ENCODE measurements at regions not wholly inside any gene's neighbourhood (a gene's known extent, or its start where the extent isn't known, plus 50 kb on each side); places are given as distances from the start of the nearest gene placed in this dataset.
"Not testable (repeated sequence)": the region's sequence is repeated elsewhere in the genome, so short reads cannot be mapped to it uniquely, and the experiment has no call there.

DNA sequence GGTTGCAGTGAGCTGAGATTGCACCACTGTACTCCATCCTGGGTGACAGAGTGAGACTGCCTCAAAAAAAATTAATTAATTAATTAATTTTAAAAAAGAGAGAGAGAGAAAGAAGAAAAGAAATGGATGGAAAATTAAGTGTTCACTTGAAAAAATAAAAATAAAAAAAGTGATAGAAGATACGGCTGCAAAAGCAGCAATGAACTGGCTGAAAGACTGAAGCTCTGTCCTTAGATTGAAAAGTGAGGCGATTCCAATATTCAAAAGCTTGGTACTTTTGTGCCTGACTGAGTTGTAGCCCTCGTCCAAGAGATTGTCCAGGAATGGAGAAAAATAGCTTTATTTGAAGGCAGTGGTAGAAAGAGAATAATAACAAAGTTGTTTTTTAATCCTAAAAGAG, 154.6 kb downstream of the ADSS2 start:
- no peak for DNase-seq (ENCODE audit: low read depth)

DNA sequence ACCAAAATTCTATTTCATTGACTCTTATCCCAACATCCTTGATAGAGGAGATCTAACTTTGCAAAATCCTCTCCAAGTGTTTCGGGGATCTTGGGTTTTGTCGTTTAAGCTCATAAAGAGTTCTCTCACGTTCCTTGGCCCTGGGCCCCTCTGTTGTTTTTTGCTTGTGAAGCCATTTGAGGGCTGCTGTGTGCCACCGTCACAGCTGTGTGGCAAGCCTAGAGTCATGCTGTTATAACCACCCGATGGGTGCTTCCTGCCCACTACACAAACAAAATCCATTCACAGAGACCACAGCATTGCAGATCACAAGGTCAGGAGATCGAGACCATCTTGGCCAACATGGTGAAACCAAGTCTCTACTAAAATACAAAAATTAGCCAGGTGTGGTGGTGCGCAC, 154.1 kb downstream of the ADSS2 start:
- DNase-seq (ENCODE audit: low read depth) = no peak

DNA sequence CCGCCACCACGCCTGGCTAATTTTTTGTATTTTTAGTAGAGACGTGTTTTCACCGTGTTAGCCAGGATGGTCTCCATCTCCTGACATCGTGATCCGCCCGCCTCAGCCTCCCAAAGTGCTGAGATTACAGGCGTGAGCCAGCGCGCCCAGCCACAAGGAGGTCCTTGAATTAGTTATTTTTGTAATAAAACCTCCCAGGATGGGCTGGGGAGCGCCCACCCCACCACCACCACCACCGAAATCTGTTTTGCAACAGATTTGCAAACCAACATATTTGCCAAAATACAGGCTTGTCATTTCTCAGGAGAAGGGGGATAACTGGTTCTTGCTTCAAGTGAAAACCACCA, 151.7 kb downstream of the ADSS2 start:
- DNase-seq (ENCODE audit: low read depth) = not testable (repeated sequence)

DNA sequence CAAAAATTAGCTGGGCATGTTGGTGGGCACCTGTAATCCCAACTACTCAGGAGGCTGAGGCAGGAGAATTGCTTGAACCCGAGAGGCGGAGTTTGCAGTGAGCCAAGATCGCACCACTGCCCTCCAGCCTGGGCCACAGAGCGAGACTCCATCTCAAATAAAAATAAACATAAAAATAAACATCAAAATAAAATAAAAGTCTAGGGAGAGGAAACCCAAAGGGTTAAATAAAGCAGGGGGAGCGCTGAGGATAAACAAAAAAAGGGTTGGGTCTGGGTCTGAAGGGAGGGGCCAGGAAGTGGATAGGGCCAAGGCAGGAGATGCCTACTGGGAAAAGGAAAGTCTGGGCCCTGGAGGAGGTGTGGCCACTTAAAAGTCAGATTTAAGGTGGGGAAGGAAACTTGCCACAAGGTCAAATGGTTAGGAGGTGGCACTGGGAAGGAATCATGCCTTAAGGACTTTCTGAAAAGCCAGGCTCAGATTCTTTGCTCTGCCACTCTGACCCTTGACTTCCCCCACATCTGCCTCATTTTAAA, 150.0 kb downstream of the ADSS2 start:
- no peak for DNase-seq (ENCODE audit: low read depth)

DNA sequence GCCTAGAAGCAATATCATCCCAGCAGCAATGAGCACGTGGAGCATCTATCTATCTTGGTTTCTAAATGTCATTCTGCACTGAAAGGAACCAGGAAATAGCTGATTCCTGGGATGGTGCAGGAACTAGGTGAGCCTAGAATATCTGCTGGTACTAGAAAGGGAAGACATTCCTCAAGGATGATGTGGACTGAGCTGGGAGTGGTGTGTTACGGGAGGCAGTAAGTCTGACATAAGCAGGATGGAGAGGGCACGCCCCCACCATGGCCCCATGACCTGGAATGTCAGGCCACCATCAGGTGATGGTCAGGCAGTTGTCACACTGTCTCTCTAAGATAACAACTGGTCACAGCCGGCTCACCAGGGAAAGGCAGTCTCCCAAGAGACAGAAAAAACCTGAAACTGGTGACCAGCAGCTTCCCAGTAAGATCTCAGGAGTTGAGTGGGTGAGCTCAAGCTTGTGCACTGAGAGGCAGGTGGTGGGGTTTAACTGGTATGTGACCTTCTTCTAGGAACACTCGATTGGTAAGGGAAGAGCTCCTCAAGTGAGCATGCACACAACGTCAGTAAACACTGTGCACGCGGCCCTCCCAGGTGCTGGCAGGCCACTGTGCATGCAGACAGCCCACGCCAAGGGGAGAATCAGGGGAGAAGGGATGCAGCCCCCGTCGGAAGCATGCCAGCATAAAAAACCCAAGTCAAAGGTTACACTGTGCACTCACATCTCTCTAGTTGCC, 148.7 kb downstream of the ADSS2 start:
- DNase-seq (ENCODE audit: low read depth) = no peak

DNA sequence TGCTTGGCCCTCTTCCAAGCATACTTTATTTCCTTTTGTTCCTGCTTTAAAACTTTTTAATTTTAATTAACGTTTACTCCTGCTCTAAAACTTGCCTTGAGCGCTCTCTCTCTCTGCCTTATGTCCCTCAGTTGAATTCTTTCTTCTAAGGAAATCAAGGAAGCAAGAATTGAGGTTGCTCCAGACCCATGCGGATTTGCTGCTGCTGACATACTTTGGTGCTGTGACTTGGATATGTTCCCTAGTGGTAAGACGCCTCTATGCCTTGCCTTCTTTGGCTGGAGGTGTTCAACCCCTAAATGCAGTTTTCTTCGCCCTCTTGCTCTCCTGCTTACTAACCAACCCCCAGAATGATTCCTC, 148.1 kb downstream of the ADSS2 start:
- no peak for DNase-seq (ENCODE audit: low read depth)

DNA sequence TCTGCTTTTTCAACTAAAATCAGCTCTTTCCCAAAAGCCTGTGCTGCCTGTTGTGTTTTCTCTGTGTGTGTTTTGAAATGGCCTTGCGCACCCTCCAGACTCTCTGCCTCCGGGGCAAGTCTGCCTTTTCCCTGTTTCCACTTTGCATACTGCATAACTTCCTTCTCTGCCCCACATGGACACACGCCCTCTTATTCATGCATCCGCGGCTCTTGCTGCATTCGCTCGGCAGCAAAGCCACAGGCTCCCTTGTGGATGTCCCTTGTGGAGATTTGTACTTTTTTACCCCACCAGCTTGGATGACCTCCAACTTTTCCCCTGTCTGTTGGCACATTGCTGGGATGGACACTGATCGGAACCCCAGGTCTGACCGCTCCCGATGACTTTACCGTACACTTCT, 147.6 kb downstream of the ADSS2 start:
- no peak for DNase-seq (ENCODE audit: low read depth)

DNA sequence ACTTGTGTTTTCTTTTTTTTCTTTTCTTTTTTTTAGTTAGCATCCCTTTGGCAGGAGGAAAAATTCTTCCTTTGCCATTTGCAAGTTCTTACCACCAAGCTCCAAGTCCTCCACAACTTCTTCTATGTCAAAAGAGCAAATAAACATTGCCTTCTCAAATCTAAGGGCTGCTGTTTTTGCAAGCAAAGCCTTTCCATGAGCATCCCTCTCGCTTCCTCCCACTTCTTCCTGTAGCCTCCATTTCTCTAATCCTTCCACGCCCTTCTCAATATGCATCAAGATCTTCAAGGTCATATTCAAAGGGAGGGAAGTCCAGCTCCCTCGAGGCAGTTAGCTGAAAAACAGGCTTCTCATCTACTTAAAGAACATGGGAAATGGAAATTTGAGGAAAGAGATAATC, 147.1 kb downstream of the ADSS2 start:
- no peak for DNase-seq (ENCODE audit: low read depth)

DNA sequence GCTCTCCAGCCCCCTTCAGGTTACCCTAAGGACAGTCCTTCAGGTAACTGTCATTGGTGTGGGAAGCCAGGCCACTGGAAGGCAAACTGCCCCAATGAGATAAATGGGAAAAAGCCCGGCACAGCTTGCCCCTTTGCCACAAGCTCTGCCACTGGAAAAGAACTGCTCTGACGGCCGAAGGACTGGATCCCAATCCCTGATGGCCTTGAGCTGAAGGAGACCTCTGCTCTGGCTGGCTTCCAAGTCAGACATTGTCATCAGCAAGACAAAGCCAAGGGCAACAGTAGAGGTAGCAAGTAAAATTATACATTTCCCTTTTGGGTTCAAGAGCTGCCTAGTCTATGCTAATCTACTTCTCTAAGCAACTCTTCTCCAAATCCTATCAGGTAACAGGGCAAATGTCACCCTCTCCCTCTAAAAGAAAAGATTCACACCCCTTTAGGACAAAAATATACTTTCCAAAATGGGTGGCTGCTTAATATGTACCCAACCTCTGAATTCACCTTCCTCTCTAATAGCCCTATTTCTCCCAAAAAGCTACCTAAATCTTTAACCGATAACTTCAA, 145.8 kb downstream of the ADSS2 start:
- no peak for DNase-seq (ENCODE audit: low read depth)

DNA sequence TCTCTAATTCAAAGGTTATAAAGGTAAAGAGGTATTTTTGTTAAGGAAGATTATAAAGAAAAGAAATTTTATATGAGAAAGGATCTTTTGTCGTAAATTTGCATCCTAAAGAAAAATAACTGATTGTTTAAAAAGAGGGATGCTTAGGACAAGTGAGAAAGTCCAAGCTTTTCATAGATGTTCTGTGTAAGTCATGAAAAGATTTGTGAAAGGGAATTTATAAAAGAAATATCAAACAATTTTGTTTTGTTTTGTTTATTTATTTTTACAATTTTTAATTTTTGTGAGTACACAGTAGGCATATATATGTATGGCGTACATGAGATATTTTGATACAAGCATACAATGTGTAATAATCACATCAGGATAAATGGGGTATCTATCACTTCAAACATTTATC, 145.2 kb downstream of the ADSS2 start:
- DNase-seq (ENCODE audit: low read depth) = no peak

DNA sequence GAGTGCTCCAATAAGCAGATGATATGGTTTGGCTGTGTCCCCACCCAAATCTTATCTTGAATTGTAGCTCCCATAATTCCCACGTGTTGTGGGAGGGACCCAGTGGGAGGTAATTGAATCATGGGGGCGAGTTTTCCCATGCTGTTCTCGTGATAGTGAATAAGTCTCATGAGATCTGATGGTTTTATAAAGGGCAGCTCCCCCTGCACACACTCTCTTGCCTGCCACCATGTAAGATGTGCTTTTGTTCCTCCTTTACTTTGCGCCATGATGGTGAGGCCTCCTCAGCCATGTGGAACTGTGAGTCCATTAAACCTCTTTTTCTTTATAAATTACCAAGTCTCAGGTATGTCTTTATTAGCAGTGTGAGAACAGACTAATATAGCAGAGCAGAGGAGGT, 142.5 kb downstream of the ADSS2 start:
- DNase-seq (ENCODE audit: low read depth) = not testable (repeated sequence)

DNA sequence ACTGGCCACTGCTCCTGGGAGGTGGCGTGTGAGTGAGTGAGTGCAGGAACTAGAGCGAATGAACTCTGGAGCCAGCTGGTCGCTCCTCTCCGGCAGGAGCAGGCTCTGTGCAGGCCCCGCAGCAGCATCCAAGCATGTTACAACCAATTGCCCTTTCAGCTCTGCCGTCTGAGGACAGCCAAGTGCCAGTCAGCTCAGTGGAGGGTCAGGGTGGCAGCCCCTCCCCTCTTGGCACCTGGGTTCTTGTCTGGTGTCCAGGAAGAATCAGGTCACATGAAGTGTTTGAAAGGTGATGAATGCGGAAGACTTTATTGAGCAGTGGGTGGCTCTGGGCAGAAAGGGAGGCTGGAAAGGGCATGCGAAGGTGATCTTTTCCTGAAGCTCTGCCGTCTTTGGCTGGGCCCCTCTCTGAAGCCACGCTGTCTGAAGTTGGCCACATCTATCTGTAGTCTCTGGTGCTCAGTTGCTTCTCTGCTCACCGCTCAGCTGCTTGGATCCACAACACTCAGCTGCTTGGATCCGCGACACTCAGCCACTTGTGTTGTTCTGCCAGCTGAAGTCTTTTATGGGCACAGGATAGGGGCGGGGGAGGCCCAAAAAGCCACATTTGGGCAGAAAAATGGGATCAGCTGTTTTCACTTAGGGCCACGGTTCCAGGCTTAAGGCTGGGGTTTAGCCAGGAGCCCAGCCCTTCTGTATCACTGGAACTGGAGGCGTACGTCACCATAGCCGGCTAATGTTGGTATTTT, 139.8 kb downstream of the ADSS2 start:
- DNase-seq (ENCODE audit: low read depth) = no peak

DNA sequence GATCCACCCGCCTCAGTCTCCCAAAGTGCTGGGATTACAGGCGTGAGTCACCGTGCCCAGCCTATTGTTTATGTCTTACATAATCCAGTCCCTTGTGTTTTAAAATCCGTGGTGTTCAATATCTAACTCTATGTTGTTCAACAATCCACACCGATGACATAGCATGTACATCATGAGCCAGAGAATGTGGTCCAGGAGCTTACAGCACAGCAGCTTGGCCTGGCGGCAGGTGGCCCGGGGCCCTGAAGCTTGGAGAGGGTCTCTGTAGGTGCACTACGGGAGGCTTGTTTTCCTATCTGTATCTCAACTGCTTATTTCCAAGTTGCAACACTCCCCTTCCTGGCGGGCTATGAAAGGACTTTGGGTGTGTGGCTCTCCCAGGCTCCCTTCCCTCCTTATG, 138.4 kb downstream of the ADSS2 start:
- DNase-seq (ENCODE audit: low read depth) = no peak

DNA sequence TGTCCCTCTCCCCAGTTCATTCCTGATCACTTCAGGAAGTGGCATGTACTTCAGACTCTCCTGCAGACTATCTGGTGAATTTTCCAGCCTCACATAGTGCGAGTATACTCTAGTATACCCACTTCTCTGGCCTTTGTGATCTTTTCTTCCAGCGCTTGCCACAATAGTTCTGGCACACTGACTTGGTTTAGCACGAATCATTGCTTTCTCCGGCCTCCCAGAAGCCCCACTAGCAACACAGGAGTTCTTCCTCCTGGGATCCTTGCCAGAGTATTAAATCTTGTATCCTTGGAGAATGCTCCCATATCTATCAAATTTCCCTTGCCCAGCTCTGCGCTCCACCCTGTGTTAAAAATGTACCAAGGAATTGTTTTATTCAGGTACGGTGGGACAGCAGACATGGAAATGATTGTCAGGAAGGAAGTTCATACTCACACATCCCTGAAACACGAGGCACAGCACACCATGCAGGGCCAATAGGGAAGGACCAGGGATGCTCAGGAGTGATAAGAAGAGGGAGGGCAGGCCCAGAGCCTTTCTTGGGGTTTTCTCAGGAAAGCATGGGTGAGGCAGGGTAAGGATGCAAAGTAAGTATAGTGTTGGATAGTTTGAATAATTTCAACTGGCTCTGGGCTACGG, 136.7 kb downstream of the ADSS2 start:
- DNase-seq (ENCODE audit: low read depth) = no peak

DNA sequence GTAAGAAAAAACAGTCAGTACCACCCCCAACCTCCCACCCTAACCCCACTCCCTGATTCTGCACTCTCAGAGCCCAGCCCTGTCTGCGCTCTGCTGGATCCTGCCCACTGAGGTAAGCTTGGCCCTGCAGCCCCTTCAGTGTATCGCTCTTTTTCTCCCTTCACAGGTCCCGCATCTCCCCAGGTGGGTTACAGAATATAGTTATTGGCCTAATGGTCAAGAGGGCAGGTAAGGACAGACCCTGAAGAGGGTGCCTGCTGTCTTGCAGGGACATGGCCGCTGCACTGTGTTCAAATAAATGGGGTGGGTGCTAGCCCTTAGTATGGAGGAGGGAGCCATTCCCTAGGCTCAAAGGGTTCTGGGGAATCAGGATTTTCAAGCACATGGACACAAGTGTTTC, 135.7 kb downstream of the ADSS2 start:
- DNase-seq (ENCODE audit: low read depth) = no peak

DNA sequence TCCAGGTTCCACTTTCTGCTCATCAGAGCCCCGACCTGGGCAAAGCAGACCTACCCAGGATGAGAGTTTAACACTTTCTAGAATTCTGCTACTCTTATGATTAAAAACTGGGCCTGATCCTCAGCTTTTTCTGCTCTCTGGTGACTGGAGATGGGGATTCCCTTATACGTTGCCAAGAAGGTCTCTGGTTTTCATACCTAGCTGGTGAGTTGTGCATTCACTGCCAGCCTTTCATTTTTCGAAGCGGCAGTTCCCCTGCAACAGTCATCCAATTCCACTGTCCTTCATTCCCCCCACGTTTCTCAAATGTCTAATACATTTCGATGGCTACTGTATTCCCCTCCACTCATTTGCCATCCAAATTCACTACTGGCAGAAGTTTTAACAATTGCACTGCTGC, 135.3 kb downstream of the ADSS2 start:
- DNase-seq (ENCODE audit: low read depth) = no peak

DNA sequence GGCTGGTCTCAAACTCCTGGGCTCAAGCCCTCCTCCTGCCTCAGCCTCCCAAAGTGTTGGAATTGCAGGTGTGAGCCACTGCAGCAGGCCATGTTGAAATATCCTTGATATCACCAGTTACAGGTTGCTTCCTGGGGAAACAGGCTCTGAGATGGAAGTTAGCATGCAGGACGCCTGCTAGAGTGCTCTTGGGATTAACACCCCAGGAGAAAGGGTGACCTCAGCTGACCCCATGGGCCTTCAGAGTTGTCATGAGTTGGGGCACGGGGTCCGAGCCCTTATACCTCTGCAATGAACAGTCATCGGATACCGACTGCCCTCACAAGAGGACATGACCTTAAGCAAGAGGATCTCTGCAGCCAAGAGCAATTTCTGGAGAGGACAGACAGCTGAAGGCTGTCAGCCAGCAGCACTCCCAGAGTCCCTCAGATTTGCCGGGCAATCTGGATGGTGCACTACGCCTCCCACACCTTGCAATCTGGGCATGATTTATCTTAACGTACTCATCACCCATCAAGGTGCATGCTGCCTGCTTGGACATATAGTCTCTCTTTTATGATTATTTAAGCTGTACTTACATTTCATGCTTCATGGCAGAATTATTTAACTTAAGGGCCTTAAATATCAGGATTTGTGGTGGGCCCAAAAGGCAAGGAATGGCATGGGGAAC, 134.6 kb downstream of the ADSS2 start:
- DNase-seq (ENCODE audit: low read depth) = no peak

DNA sequence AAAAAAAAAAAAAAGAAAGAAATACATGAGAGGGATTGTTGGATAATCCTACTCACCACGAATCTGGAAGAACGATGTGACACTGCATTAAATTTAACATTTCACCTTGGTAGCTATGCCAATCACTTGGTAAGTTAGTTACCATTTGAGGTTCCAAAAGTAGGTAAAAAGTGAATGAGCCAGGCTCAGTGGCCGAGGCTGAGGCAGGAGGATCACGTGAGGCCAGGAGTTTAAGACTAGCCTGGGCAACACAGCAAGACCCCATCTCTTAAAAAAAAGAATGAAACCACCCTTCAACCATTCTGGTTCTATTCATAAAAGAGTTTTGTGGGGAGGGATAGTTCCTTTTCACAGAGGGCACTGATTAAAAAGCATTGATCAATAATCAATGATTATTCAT, 133.6 kb downstream of the ADSS2 start:
- no peak for DNase-seq (ENCODE audit: low read depth)

DNA sequence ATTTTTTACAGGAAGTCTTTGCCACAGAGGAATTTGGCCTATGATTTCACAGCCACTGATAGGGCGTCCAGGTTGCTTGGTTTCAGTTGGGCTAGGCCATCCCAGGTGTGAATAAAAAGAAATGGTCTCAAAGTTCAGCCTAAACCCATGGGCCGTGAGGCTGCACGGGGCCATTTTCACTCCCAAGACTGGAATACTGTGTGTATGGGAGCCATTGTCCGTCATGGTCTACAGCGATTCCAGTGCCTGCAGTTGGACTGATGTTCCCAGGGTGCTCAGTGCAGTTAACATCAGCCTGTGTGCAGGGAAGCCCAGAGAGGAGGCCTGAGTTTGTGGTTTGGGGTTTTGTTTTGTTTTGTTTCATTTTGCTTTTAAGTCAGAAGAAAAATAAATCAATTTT, 133.2 kb downstream of the ADSS2 start:
- DNase-seq (ENCODE audit: low read depth) = no peak

DNA sequence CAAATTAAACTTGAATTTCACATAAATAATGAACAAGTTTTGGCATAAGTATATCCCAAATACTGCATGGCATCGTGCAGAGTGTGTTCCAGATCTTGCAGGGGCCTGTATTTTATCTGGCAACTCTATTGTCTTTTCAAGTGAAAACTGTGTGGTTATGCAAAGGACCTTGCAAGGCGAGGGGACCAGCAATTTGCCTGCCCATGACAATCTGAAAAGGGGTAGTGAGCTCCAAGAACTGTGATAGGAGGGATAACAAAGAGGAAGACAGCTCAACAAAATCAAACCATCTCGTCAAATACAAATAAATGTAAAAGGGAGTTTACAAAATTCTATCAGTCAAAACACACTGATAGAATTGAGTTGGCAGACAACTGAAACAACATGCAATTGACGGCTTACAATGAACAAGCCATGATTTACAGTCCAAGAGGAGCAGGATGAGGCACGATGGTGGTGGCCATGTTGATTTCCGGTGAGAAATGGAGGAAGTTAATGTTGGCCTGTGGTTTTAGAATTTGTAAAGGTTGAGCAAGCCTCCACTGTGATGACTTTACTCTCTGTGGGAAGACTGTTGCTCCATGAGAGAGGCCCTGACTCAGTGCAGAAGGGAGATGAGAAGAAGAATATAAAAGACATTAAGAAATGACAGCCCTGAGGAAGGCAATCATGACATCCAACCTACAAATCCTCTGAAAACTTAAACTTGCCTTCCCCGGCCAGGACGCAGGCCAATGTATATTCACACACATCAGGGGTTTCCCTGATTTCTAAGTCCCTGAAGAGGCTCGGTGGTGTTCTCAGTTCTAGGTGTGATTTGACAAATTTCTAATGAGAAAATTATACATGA, 132.2 kb downstream of the ADSS2 start:
- no peak for DNase-seq (ENCODE audit: low read depth)

DNA sequence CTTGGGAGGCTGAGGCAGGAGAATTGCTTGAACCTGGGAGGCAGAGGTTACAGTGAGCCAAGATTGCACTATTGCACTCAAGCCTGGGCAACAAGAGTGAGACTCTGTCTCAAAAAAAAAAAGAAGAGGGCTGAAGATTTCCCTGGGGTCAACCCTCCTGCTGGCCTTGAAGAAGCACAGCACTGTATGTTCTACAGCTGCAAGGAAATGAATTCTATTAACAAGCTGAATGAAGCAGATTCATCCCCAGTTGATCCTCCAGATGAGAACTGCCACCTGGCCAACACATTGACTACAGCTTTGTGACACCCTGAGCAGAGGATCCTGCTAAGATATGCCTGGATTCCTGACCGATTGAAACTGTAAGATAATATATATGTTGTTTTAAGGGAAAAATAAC, 129.5 kb downstream of the ADSS2 start:
- DNase-seq (ENCODE audit: low read depth) = no peak

All from stimulated activated CD8-positive, alpha-beta memory T cell treated with anti-CD3 and anti-CD28 coated beads, Interleukin-7, amount 100 ng/mL, for 24 hours (primary cell).